Rectal smooth muscle tissue (tissue), 1 donor: ENCODE measurements at regions not wholly inside any gene's neighbourhood (a gene's known extent, or its start where the extent isn't known, plus 50 kb on each side); places are given as distances from the start of the nearest gene placed in this dataset.
"Not testable (repeated sequence)": the region's sequence is repeated elsewhere in the genome, so short reads cannot be mapped to it uniquely, and the experiment has no call there.

ENCODE experiments used
- H3K27ac ChIP-seq: one replicate; pipeline ENCODE4 v1.7.0; 2013; ENCODE audit warnings: low read depth, low read length, inconsistent platforms
- H3K27me3 ChIP-seq: one replicate; pipeline ENCODE4 v1.7.0; 2013; ENCODE audit warnings: low read length; ENCODE audit not compliant: control insufficient read depth, insufficient read depth
- H3K36me3 ChIP-seq: one replicate; pipeline ENCODE4 v1.7.0; 2013; ENCODE audit warnings: low read length; ENCODE audit not compliant: control insufficient read depth, insufficient read depth
- H3K4me1 ChIP-seq: one replicate; pipeline ENCODE4 v1.7.0; 2013; ENCODE audit warnings: low read length; ENCODE audit not compliant: control insufficient read depth, insufficient read depth
- H3K4me3 ChIP-seq: one replicate; pipeline ENCODE4 v1.7.0; 2013; ENCODE audit warnings: low read length
- H3K9ac ChIP-seq: one replicate; pipeline ENCODE4 v1.7.0; 2013; ENCODE audit warnings: low read length

DNA sequence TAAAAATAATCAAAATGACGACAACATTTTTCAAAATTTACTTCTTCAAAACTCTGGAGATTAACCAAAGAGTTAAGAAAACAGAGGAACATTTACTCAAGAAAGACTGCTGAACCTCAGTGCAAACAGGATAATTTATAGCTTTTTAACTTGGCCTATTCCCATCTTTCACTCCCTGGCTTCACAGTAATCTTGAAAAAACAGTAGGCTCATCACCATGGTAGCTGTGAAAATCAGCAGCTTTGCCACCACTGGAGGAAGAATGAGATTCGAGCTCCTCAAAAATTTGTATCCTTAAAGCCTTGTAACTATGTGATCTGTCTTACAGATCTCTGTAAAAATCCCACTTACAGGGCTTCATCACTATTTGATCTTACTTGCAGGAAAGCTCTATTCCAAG lies 447.7 kb upstream of the CTSO start:
- peaks cover 3% of the 10 kb centered on the region for H3K4me1 ChIP-seq
- no peak overlapping the region for H3K9ac ChIP-seq
- H3K4me3 ChIP-seq, result no peak overlapping the region
- H3K36me3 ChIP-seq, result no peaks in the 10 kb centered on the region
- H3K27me3 ChIP-seq, result no peaks in the 10 kb centered on the region
- no peak overlapping the region for H3K27ac ChIP-seq

DNA sequence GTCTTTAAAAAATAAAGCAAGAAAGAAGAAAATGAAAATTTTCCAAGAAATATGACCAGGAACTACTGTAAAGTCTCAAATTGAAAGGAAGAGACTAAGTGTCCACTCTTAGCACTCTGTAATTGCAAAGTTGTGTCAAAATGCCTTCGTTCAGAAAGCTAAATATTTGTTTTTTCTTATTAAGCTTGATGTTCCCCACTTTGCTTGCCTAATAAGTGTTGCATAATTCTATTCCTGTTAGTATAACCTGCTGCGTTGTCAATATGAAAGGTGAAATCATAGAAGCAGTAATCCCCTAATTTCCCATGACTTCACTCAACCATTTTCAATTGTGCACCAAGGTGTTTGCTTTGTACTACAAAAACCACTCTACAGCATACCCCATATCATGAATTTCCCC lies 442.9 kb upstream of the CTSO start:
- Histone ChIP-seq H3K27me3 (no peaks in the 10 kb centered on the region), H3K27ac (no peak overlapping the region), H3K4me1 (peaks cover 3% of the 10 kb centered on the region), H3K4me3 (no peak overlapping the region), H3K9ac (no peak overlapping the region), H3K36me3 (no peaks in the 10 kb centered on the region)

DNA sequence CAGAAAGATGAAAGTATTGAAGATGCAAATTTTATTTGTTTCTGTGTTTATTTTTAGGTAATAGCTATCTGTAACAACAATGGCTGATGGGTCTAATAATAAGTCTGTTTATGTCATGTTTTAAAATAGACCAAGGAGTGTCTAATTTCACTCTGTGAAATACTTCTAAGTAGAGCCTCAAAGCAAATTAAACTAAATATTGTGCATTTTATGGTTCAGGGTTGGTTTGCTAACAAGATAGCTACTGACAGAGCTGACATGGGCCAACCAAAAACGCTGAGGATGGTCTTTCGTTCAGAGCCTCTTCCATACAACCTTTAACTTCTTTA lies 437.6 kb upstream of the CTSO start:
- H3K9ac ChIP-seq, result no peak overlapping the region
- no peak overlapping the region for H3K4me3 ChIP-seq
- H3K36me3 ChIP-seq, result no peaks in the 10 kb centered on the region
- no peaks in the 10 kb centered on the region for H3K4me1 ChIP-seq
- H3K27ac ChIP-seq, result no peak overlapping the region
- no peaks in the 10 kb centered on the region for H3K27me3 ChIP-seq

DNA sequence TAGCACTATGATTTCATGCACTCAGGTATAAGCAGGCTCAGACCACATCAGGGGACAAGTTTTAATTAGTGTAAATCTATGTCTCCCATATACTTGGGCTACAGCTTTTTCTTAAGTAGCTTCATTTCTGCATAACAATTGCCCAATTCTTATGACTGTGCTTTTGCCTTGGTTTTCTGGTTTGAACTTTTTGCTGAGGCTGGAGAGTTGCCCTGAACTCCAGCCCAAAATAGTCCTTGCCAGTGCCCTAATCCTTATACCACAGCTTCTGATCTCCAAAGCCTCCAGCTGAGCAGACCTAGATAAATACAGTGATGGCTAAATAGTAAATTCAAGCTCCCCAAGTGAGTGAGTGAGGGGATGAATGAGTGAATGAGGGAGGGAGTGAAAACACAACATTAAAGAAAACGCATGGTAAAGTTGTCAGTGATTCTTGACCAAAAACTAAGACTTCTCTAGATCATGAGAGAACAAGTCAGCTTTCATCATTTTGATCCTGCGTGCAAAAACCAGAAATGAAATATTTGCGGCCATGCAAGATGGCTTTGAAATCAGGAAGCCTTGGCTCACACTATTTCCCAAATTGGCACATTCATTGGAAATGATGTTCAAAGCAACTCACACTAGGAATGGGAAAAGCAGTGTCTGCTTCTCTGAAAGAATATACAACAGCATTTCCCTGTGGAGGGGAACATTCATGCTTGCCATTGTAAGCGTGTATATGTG lies 437.1 kb upstream of the CTSO start:
- H3K4me3 ChIP-seq, result no peak overlapping the region
- H3K9ac ChIP-seq, result no peak overlapping the region
- H3K36me3 ChIP-seq, result no peaks in the 10 kb centered on the region
- no peaks in the 10 kb centered on the region for H3K27me3 ChIP-seq
- no peaks in the 10 kb centered on the region for H3K4me1 ChIP-seq
- no peak overlapping the region for H3K27ac ChIP-seq

DNA sequence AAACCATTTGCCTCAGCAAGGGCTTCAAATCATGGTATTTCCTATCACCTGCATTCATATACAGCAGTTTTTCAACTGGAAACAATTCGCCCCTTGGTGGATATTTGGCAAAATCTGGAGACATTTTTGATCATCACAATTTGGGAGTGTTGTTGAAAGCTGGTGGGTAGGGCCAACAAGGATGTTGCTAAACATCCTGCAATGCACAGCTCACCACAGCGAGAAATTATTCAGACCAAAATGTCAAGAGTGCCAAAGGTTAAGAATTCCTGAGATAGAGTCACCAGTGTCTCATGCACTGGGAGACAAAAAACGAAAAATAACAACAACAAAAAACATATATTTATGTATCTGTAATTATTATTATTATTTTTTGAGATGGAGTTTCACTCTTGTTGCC lies 435.2 kb upstream of the CTSO start:
- no peaks in the 10 kb centered on the region for H3K36me3 ChIP-seq
- no peak overlapping the region for H3K9ac ChIP-seq
- H3K27ac ChIP-seq, result no peak overlapping the region
- H3K4me1 ChIP-seq, result no peaks in the 10 kb centered on the region
- no peaks in the 10 kb centered on the region for H3K27me3 ChIP-seq
- no peak overlapping the region for H3K4me3 ChIP-seq

DNA sequence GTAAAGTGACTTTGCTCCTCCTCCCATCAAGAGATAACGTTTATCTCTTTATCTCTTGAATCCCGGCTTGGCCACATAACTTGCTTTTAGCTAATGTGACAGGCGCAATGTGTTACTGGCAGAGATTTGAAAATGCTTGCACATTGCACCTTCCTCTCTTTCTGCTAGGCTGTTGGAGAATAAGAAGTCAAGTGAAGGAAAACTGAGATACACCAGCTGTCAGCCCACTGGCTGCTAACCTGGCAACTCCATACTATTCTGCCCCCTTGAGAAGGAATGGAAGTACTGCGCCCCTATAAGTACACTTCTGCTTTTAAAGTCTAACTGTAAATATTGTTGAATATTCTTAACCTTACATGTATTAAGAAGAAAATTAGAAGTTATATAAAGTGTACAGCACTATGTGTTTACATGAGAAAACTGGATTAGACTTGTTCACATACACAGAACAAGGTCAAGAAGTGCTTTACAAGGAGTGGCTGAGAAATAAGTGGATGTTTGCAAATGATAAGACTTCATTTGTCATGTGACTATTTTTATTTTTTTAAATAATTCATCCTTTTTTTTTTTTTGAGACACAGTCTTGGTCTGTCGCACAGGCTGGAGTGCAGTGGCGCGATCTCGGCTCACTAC lies 424.5 kb upstream of the CTSO start:
- no peak overlapping the region for H3K27ac ChIP-seq
- H3K36me3 ChIP-seq, result no peaks in the 10 kb centered on the region
- no peaks in the 10 kb centered on the region for H3K27me3 ChIP-seq
- peaks cover 12% of the 10 kb centered on the region for H3K4me1 ChIP-seq
- H3K9ac ChIP-seq, result no peak overlapping the region
- no peak overlapping the region for H3K4me3 ChIP-seq

DNA sequence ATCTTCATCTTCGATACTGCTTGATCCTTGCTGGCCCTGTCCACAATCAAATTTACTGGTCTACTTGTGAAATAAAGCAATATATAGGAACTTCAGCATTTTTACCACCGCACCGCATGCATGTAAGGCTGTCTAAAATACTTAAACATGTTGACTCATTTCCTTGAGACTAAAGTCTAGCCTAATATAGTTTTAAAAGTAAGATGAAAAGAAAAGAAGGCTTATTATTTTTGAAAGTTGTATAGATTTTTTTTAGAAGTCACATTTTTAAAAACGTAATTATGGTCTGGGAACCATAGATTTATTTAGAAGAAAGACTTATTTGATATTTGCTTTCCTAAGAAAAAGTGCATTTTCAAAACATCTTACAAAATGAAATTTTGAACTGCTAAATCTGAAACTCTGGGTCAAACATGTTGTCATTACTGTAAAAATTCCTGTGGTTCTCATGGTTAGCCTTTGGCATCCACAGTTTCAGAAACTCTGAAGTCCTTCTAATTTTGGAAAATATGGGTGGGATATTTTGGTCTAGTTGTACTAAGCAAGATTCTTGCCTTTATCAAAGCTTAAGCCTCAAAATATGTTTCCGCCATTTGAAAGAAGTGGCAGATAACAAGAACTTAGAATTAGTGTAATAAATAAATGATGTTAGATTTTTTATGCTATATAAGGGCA lies 423.5 kb upstream of the CTSO start:
- Histone ChIP-seq H3K36me3 (no peaks in the 10 kb centered on the region), H3K27me3 (no peaks in the 10 kb centered on the region), H3K27ac (no peak overlapping the region), H3K9ac (no peak overlapping the region), H3K4me3 (no peak overlapping the region), H3K4me1 (peaks cover 12% of the 10 kb centered on the region)

DNA sequence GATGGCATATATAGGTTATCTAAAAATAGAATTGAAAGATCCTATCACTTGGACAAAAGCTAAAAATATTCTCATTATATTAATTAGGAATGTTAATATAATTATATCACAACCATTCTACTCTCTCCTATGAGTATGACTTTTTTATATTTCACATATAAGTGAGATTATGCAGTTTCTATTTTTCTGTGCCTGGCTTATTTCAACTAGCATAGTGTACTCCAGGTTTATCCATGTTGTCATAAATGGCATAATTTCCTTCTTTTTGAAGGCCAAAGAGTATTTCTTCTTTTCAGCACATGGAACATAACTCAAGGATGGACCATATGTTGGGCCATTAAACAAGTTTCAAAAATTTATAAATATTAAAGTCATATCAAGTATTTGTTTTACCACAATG lies 421.2 kb upstream of the CTSO start:
- Histone ChIP-seq H3K27ac (peak overlapping the region; percentile 35), H3K4me3 (no peak overlapping the region), H3K9ac (no peak overlapping the region), H3K36me3 (no peaks in the 10 kb centered on the region), H3K27me3 (no peaks in the 10 kb centered on the region), H3K4me1 (peaks cover 12% of the 10 kb centered on the region)

DNA sequence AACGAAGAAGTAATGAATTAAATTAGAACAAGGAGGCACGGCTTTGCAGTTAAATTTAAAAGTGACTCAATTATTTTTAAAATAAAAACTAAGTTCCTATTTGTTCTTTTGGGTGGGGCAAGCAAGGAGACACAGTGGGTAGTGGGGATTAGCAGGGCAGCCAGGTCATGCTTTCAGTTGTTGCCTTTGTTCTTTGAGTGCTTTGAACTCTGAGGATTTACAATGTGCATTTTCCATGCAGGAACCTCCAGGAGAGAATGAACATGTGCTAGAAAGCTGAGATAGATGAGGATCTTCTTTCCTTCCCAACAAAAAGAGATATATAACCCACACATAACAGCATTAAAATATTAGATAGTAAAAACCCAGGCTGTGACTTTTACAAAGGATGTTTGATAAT lies 420.4 kb upstream of the CTSO start:
- no peaks in the 10 kb centered on the region for H3K36me3 ChIP-seq
- H3K27ac ChIP-seq, result peak overlapping the region; percentile 35
- H3K9ac ChIP-seq, result no peak overlapping the region
- H3K27me3 ChIP-seq, result no peaks in the 10 kb centered on the region
- peaks cover 12% of the 10 kb centered on the region for H3K4me1 ChIP-seq
- no peak overlapping the region for H3K4me3 ChIP-seq

DNA sequence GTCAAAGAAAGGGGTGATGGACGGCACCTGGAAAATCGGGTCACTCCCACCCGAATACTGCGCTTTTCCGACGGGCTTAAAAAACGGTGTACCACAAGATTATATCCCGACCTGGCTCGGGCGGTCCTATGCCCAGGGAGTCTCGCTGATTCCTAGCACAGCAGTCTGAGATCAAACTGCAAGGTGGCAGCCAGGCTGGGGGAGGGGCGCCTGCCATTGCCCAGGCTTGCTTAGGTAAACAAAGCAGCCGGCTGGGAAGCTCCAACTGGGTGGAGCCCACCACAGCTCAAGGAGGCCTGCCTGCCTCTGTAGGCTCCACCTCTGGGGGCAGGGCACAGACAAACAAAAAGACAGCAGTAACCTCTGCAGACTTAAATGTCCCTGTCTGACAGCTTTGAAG lies 413.8 kb upstream of the CTSO start:
- H3K4me1 ChIP-seq, H3K4me3 ChIP-seq, H3K9ac ChIP-seq, H3K36me3 ChIP-seq, H3K27me3 ChIP-seq, H3K27ac ChIP-seq: not testable (repeated sequence)

DNA sequence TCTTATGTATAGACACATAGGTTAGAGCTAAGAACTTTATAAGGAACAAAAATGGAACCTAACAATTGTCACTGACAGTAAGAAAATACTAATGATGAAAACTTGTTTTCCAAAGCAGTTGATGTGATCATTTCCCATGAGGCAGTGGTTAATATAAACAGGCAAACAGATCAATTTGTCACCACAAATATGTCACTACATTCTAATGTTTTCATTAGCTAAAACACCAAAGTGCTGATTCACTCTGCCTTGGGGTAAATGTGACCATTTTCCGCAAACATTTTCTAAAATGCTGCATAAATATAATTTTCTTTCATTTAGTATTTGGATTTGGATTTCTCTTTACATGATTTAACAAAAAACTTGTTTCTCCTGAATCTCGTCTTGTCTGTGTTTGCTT lies 408.9 kb upstream of the CTSO start:
- Histone ChIP-seq H3K9ac (no peak overlapping the region), H3K27ac (no peak overlapping the region), H3K27me3 (no peaks in the 10 kb centered on the region), H3K4me3 (no peak overlapping the region), H3K4me1 (no peaks in the 10 kb centered on the region), H3K36me3 (no peaks in the 10 kb centered on the region)

DNA sequence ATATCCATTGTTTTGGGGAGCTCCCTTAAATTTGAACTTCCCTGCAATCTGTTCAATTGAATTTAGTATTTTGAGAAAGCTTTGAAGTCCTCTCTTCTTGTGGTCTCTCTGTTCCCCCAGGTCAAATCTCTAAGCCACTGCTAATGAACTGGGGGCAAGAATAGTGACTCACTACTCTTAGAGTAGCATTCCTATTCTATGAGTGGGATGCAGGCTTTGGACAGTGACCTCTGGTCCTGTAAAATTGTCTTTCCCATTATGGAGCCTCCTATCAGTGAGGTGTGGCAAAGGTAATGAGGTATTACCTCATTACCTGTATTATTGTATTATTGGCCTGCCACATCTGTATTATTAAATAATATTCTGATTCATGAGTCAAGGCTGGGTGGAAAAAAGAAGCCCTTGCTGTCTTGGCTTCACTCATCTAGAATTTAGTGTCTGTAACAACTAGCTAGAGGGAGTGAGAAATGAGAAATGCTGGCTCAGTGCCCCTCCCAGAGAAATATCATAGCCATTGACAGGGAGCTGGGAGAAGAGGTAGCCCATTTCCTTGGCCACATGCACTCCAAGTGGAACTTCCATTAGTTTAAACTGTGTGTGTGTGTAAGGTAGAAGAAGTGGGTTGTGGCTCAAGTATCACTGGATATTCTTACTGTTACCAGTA lies 393.9 kb upstream of the CTSO start:
- Histone ChIP-seq H3K27ac (no peak overlapping the region), H3K4me1 (no peaks in the 10 kb centered on the region), H3K9ac (no peak overlapping the region)

More for the DNA sequence above, 393.9 kb upstream of the CTSO start:
- no peak overlapping the region for H3K4me3 ChIP-seq
- no peaks in the 10 kb centered on the region for H3K36me3 ChIP-seq
- H3K27me3 ChIP-seq, result no peaks in the 10 kb centered on the region
